ENCODE measurements at regions not wholly inside any gene's neighbourhood (a gene's known extent, or its start where the extent isn't known, plus 50 kb on each side); places are given as distances from the start of the nearest gene placed in this dataset.

DNA sequence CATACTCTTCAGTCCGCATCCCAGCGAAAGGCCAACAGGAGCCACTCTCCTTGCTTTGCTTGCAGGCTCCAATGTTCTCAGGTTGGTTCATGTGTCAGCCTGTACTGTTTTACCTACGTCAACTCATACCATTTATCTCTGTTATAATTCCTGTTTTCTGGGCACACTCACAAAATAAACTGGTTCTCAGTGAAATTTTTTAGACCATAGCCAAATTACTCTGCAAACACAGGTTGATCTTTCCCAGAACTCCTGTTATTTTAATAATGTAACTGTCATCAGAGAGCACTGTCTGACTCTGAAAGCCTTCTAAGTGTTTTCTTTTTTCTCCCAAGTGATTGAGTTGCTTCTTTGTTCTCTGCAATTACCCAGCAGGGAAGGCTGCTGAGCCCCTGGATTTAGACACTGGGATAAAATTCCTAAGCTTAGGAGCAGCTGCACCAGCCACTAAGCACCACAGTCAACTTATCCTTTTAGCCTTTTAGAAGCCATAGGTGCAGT lies 111.6 kb upstream of the PIEZO2 start:
- TF ChIP-seq CTCF (IDR thresholded peaks at IDR 0.05; ENCODE audit: low read depth, low read length), result no peak
- TF ChIP-seq EZH2phosphoT487 (IDR thresholded peaks at IDR 0.05; ENCODE audit: low read depth), result no peak

Measured in OCI-LY3 (cell line).